MM.1S (cell line): ENCODE measurements at regions not wholly inside any gene's neighbourhood (a gene's known extent, or its start where the extent isn't known, plus 50 kb on each side); places are given as distances from the start of the nearest gene placed in this dataset.

Experiments used
- EZH2 ChIP-seq: fragments of 300-600 bp; sonication (generic); optimal IDR thresholded peaks from 2 replicates; pipeline ENCODE3; 2017; ENCODE audit warnings: low read depth, mild to moderate bottlenecking, antibody characterized with exemption, low read length, mixed read lengths
- TF ChIP-seq, protein P1 (sequence below): fragments of 300-600 bp; sonication (generic); IDR thresholded peaks from 2 replicates; pipeline ENCODE4 v1.5.1; 2016; ENCODE audit warnings: antibody characterized with exemption, low read length, mixed read lengths

DNA sequence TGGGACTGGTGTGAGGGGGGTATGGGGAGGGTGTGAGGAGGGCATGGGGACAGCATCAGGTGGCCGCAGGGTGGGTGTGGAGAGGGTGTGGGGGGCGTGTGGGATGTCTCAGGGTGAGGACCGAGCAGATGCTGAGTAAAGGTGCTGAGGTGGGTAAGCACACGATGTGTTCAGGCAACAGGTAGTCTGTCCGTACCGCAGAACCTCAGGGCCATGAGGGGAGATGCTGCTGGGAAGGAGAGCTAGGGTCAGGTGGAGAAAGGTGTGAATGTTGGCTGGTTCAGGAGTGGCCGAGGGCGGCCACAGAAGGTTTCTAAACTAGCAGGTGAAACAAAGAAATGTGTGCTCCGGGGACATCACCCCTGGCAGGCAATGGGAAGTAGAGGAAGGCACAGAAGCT lies 80.0 kb upstream of the CDH5 start:
- TF ChIP-seq, protein P1, sequence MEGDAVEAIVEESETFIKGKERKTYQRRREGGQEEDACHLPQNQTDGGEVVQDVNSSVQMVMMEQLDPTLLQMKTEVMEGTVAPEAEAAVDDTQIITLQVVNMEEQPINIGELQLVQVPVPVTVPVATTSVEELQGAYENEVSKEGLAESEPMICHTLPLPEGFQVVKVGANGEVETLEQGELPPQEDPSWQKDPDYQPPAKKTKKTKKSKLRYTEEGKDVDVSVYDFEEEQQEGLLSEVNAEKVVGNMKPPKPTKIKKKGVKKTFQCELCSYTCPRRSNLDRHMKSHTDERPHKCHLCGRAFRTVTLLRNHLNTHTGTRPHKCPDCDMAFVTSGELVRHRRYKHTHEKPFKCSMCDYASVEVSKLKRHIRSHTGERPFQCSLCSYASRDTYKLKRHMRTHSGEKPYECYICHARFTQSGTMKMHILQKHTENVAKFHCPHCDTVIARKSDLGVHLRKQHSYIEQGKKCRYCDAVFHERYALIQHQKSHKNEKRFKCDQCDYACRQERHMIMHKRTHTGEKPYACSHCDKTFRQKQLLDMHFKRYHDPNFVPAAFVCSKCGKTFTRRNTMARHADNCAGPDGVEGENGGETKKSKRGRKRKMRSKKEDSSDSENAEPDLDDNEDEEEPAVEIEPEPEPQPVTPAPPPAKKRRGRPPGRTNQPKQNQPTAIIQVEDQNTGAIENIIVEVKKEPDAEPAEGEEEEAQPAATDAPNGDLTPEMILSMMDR, result no peak
- TF ChIP-seq EZH2, result no peak
